Ectodermal cell (in vitro differentiated cells): ENCODE measurements at regions not wholly inside any gene's neighbourhood (a gene's known extent, or its start where the extent isn't known, plus 50 kb on each side); places are given as distances from the start of the nearest gene placed in this dataset.

Experiments
- H3K27ac ChIP-seq: 2 replicates; pipeline ENCODE4 v1.7.0; 2013; ENCODE audit warnings: mild to moderate bottlenecking, low read depth, low read length; ENCODE audit not compliant: insufficient read depth, poor library complexity, severe bottlenecking
- H3K27me3 ChIP-seq: 2 replicates; pipeline ENCODE4 v1.7.0; 2013; ENCODE audit warnings: mild to moderate bottlenecking, low read length; ENCODE audit not compliant: insufficient read depth, control insufficient read depth, poor library complexity, severe bottlenecking
- H3K36me3 ChIP-seq: one replicate; pipeline ENCODE4 v1.7.0; 2013; ENCODE audit warnings: low read length; ENCODE audit not compliant: control insufficient read depth, insufficient read depth
- H3K4me1 ChIP-seq: one replicate; pipeline ENCODE4 v1.7.0; 2013; ENCODE audit warnings: low read length; ENCODE audit not compliant: control insufficient read depth, insufficient read depth
- H3K4me3 ChIP-seq: 2 replicates; pipeline ENCODE4 v1.7.0; 2013; ENCODE audit warnings: low read depth, low read length, control low read depth; ENCODE audit not compliant: insufficient read depth
- H3K9me3 ChIP-seq: 2 replicates; pipeline ENCODE4 v1.7.0; 2013; ENCODE audit warnings: mild to moderate bottlenecking, low read length, moderate library complexity; ENCODE audit not compliant: control insufficient read depth
- whole genome bisulfite sequencing, 2 experiments: methylation state at CpG; one replicate each; pipeline ENCODE4 v1.1.7; 2013; ENCODE audit warnings: missing lambda C conversion rate in 2 of 2; 5-methylcytosine and 5-hydroxymethylcytosine counted together

GRCh38 chr15:46120713-46121112, 485.9 kb downstream of the SQOR start:
- H3K4me1 ChIP-seq, result no peaks in the 10 kb centered on the region
- no peaks in the 10 kb centered on the region for H3K36me3 ChIP-seq
- H3K27ac ChIP-seq, result no peak overlapping the region
- 94 to 100% methylated on average over 2 to 3 of the region's 3 CpGs for WGBS, 2 experiments
- H3K4me3 ChIP-seq, result no peak overlapping the region
- peaks cover 3% of the 10 kb centered on the region for H3K9me3 ChIP-seq
- H3K27me3 ChIP-seq, result no peaks in the 10 kb centered on the region

GRCh38 chr15:46121441-46121840, 486.6 kb downstream of the SQOR start:
- Histone ChIP-seq H3K27me3 (no peaks in the 10 kb centered on the region), H3K9me3 (peaks cover 3% of the 10 kb centered on the region), H3K36me3 (no peaks in the 10 kb centered on the region), H3K27ac (no peak overlapping the region), H3K4me3 (no peak overlapping the region), H3K4me1 (no peaks in the 10 kb centered on the region)

GRCh38 chr15:46126581-46126980, 491.8 kb downstream of the SQOR start:
- H3K27me3 ChIP-seq, result no peaks in the 10 kb centered on the region
- no peak overlapping the region for H3K27ac ChIP-seq
- 87 to 94% methylated on average over 3 of the region's 3 CpGs for WGBS, 2 experiments
- H3K4me1 ChIP-seq, result no peaks in the 10 kb centered on the region
- peaks cover 3% of the 10 kb centered on the region for H3K9me3 ChIP-seq
- H3K36me3 ChIP-seq, result no peaks in the 10 kb centered on the region
- no peak overlapping the region for H3K4me3 ChIP-seq

GRCh38 chr15:46127361-46127874, 492.6 kb downstream of the SQOR start:
- no peaks in the 10 kb centered on the region for H3K36me3 ChIP-seq
- H3K9me3 ChIP-seq, result peaks cover 3% of the 10 kb centered on the region
- 77% methylated on average over 3 of the region's 3 CpGs for WGBS, 2 experiments
- no peak overlapping the region for H3K27ac ChIP-seq
- no peak overlapping the region for H3K4me3 ChIP-seq
- no peaks in the 10 kb centered on the region for H3K4me1 ChIP-seq
- no peaks in the 10 kb centered on the region for H3K27me3 ChIP-seq

- H3K27me3 ChIP-seq, result no peaks in the 10 kb centered on the region
- H3K27ac ChIP-seq, result no peak overlapping the region
- no peaks in the 10 kb centered on the region for H3K9me3 ChIP-seq
- no peak overlapping the region for H3K4me3 ChIP-seq
- H3K4me1 ChIP-seq, result no peaks in the 10 kb centered on the region
- H3K36me3 ChIP-seq, result no peaks in the 10 kb centered on the region
- no CpG with 5 or more reads among the region's 1 CpG for WGBS, 2 experiments
These were observed 494.3 kb downstream of the SQOR start for GRCh38 chr15:46129145-46129544.

- WGBS, 2 experiments, result 95 to 96% methylated on average over 6 of the region's 6 CpGs
- Histone ChIP-seq H3K4me3 (no peak overlapping the region), H3K27me3 (no peaks in the 10 kb centered on the region), H3K4me1 (no peaks in the 10 kb centered on the region), H3K36me3 (peaks cover 4% of the 10 kb centered on the region), H3K9me3 (no peaks in the 10 kb centered on the region), H3K27ac (no peak overlapping the region)
These were observed 497.0 kb downstream of the SQOR start for GRCh38 chr15:46131876-46132275.

- Histone ChIP-seq H3K27ac (no peak overlapping the region), H3K4me1 (no peaks in the 10 kb centered on the region), H3K27me3 (no peaks in the 10 kb centered on the region), H3K4me3 (no peak overlapping the region), H3K9me3 (no peaks in the 10 kb centered on the region), H3K36me3 (peaks cover 4% of the 10 kb centered on the region)
- WGBS, 2 experiments, result 91 to 94% methylated on average over 1 to 2 of the region's 2 CpGs
These were observed 502.6 kb downstream of the SQOR start for GRCh38 chr15:46137443-46137842.

GRCh38 chr15:46146002-46146401, 511.2 kb downstream of the SQOR start:
- Histone ChIP-seq H3K9me3 (no peaks in the 10 kb centered on the region), H3K27me3 (no peaks in the 10 kb centered on the region), H3K36me3 (no peaks in the 10 kb centered on the region), H3K27ac (no peak overlapping the region), H3K4me3 (no peak overlapping the region), H3K4me1 (no peaks in the 10 kb centered on the region)
- 91% methylated on average over 3 of the region's 3 CpGs for WGBS, 2 experiments

GRCh38 chr15:46146915-46147314, 512.1 kb downstream of the SQOR start:
- no peaks in the 10 kb centered on the region for H3K27me3 ChIP-seq
- H3K4me1 ChIP-seq, result no peaks in the 10 kb centered on the region
- H3K4me3 ChIP-seq, result no peak overlapping the region
- no peaks in the 10 kb centered on the region for H3K36me3 ChIP-seq
- WGBS, 2 experiments, result 92 to 96% methylated on average over 2 of the region's 2 CpGs
- H3K9me3 ChIP-seq, result no peaks in the 10 kb centered on the region
- no peak overlapping the region for H3K27ac ChIP-seq

- WGBS, 2 experiments, result 70 to 81% methylated on average over 1 of the region's 1 CpG
These were observed 517.0 kb downstream of the SQOR start for GRCh38 chr15:46151786-46152185.

GRCh38 chr15:46166750-46167149, 531.9 kb downstream of the SQOR start:
- Histone ChIP-seq H3K4me3 (no peak overlapping the region), H3K36me3 (no peaks in the 10 kb centered on the region), H3K27ac (no peak overlapping the region), H3K4me1 (no peaks in the 10 kb centered on the region), H3K27me3 (no peaks in the 10 kb centered on the region), H3K9me3 (no peaks in the 10 kb centered on the region)
- WGBS, 2 experiments, result 91 to 92% methylated on average over 1 of the region's 1 CpG

More at GRCh38 chr15:46151786-46152185, 517.0 kb downstream of the SQOR start:
- no peaks in the 10 kb centered on the region for H3K27me3 ChIP-seq
- no peaks in the 10 kb centered on the region for H3K4me1 ChIP-seq
- no peaks in the 10 kb centered on the region for H3K9me3 ChIP-seq
- H3K27ac ChIP-seq, result no peak overlapping the region
- H3K4me3 ChIP-seq, result no peak overlapping the region
- H3K36me3 ChIP-seq, result no peaks in the 10 kb centered on the region
